ENCODE measurements at regions not wholly inside any gene's neighbourhood (a gene's known extent, or its start where the extent isn't known, plus 50 kb on each side); places are given as distances from the start of the nearest gene placed in this dataset.
A peak's percentile ranks its signal among the peaks of the same experiment; 100 is the strongest.

DNA sequence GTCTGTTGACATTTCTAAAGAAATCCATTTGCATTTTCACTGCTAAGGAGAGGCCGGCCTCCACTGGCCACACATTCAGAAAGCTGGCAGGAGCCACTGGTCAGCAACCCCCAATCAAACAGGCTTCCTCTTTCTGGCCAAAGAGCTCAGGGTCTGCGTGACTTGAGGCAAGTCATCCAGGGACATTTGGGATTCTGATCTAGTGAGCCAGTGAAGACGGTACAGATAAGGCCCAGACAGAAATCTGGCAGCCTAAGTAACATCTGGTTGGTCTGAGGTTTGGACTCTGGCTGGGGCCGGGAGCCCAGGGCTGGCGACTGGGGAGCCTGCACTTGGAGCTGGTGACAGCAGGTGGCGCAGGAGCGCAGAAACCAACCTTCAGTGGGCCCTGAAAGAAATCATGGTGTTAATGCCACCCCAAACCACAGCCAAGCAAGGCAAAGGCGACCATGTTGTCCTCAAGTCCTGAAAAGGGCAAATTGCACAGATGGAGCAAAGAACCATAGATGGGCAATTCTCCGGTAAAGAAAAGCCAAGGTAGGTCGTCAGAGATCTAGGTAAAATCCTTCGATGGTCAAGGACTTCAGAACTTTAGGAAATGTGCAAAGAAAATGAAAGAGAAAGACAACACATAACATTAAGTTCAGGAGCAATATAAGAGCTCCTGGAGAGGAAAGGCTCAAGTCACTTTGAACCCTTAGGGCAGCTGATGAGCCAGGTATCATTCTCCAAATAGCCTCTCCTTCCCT is 99.4 kb upstream of the BLID start:
- TF ChIP-seq TCF4 (CRISPR knock-in tag; IDR thresholded peaks at IDR 0.05; ENCODE audit: borderline replicate concordance) (peak; percentile 88), ZC3H10 (CRISPR knock-in tag; IDR thresholded peaks at IDR 0.05) (no peak), GLIS3 (CRISPR knock-in tag; IDR thresholded peaks at IDR 0.05) (0 out of 2 replicates have a peak, but pooled peaks have one; percentile 5), TSHZ2 (CRISPR knock-in tag; IDR thresholded peaks at IDR 0.05) (peak; percentile 91), ZNF70 (CRISPR knock-in tag; IDR thresholded peaks at IDR 0.05) (no peak)
- ATAC-seq = peak; percentile 99

- no peak for ATAC-seq
- no peak for TF ChIP-seq TSHZ2 (CRISPR knock-in tag; IDR thresholded peaks at IDR 0.05)
- no peak for TF ChIP-seq CSDC2 (CRISPR knock-in tag; IDR thresholded peaks at IDR 0.05)
- TF ChIP-seq ZFP30 (CRISPR knock-in tag; IDR thresholded peaks at IDR 0.05) = no peak
Measured at GRCh38 chr11:122214567-122214966, 98.6 kb upstream of the BLID start.

GRCh38 chr11:122214080-122214479 is 98.1 kb upstream of the BLID start:
- no peak for ATAC-seq
- TF ChIP-seq ARNTL (CRISPR knock-in tag; IDR thresholded peaks at IDR 0.05; ENCODE audit: borderline replicate concordance, low read depth) = no peak
- TF ChIP-seq ZFP30 (CRISPR knock-in tag; IDR thresholded peaks at IDR 0.05) = no peak
- no peak for TF ChIP-seq PPARA (CRISPR knock-in tag; IDR thresholded peaks at IDR 0.05; ENCODE audit: borderline replicate concordance)
- TF ChIP-seq ISL1 (CRISPR knock-in tag; IDR thresholded peaks at IDR 0.05) = no peak
- TF ChIP-seq ZC3H10 (CRISPR knock-in tag; IDR thresholded peaks at IDR 0.05) = no peak
- no peak for TF ChIP-seq ZFP3 (CRISPR knock-in tag; IDR thresholded peaks at IDR 0.05)
- TF ChIP-seq TCF4 (CRISPR knock-in tag; IDR thresholded peaks at IDR 0.05; ENCODE audit: borderline replicate concordance) = no peak
- TF ChIP-seq OSR1 (CRISPR knock-in tag; IDR thresholded peaks at IDR 0.05) = no peak
- TF ChIP-seq CSDC2 (CRISPR knock-in tag; IDR thresholded peaks at IDR 0.05) = no peak
- TF ChIP-seq ESRRG (CRISPR knock-in tag; IDR thresholded peaks at IDR 0.05) = no peak
- TF ChIP-seq ZNF70 (CRISPR knock-in tag; IDR thresholded peaks at IDR 0.05) = no peak
- TF ChIP-seq, protein P1, sequence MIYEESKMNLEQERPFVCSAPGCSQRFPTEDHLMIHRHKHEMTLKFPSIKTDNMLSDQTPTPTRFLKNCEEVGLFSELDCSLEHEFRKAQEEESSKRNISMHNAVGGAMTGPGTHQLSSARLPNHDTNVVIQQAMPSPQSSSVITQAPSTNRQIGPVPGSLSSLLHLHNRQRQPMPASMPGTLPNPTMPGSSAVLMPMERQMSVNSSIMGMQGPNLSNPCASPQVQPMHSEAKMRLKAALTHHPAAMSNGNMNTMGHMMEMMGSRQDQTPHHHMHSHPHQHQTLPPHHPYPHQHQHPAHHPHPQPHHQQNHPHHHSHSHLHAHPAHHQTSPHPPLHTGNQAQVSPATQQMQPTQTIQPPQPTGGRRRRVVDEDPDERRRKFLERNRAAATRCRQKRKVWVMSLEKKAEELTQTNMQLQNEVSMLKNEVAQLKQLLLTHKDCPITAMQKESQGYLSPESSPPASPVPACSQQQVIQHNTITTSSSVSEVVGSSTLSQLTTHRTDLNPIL (CRISPR knock-in tag; IDR thresholded peaks at IDR 0.05; ENCODE audit: low read depth) = no peak
- no peak for TF ChIP-seq ZNF565 (CRISPR knock-in tag; conservative IDR thresholded peaks at IDR 0.05; ENCODE audit: low read depth)

- no peak for TF ChIP-seq SNAI2 (CRISPR knock-in tag; IDR thresholded peaks at IDR 0.05)
- no peak for TF ChIP-seq ESRRG (CRISPR knock-in tag; IDR thresholded peaks at IDR 0.05)
- TF ChIP-seq ZC3H10 (CRISPR knock-in tag; IDR thresholded peaks at IDR 0.05) = no peak
- TF ChIP-seq CSDC2 (CRISPR knock-in tag; IDR thresholded peaks at IDR 0.05) = no peak
- TF ChIP-seq ZFP30 (CRISPR knock-in tag; IDR thresholded peaks at IDR 0.05) = no peak
- no peak for TF ChIP-seq ZNF565 (CRISPR knock-in tag; conservative IDR thresholded peaks at IDR 0.05; ENCODE audit: low read depth)
- no peak for TF ChIP-seq TOX (CRISPR knock-in tag; IDR thresholded peaks at IDR 0.05; ENCODE audit: borderline replicate concordance)
- no peak for TF ChIP-seq OSR1 (CRISPR knock-in tag; IDR thresholded peaks at IDR 0.05)
- TF ChIP-seq TCF4 (CRISPR knock-in tag; IDR thresholded peaks at IDR 0.05; ENCODE audit: borderline replicate concordance) = no peak
- TF ChIP-seq TSHZ2 (CRISPR knock-in tag; IDR thresholded peaks at IDR 0.05) = no peak
- TF ChIP-seq, protein P1 (CRISPR knock-in tag; IDR thresholded peaks at IDR 0.05; ENCODE audit: low read depth) = no peak
- no peak for TF ChIP-seq BACH2 (CRISPR knock-in tag; IDR thresholded peaks at IDR 0.05; ENCODE audit: borderline replicate concordance)
- TF ChIP-seq, protein P2, sequence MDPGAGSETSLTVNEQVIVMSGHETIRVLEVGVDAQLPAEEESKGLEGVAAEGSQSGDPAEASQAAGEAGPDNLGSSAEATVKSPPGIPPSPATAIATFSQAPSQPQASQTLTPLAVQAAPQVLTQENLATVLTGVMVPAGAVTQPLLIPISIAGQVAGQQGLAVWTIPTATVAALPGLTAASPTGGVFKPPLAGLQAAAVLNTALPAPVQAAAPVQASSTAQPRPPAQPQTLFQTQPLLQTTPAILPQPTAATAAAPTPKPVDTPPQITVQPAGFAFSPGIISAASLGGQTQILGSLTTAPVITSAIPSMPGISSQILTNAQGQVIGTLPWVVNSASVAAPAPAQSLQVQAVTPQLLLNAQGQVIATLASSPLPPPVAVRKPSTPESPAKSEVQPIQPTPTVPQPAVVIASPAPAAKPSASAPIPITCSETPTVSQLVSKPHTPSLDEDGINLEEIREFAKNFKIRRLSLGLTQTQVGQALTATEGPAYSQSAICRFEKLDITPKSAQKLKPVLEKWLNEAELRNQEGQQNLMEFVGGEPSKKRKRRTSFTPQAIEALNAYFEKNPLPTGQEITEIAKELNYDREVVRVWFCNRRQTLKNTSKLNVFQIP (CRISPR knock-in tag; IDR thresholded peaks at IDR 0.05; ENCODE audit: borderline replicate concordance, low read depth) = no peak
- TF ChIP-seq PPARA (CRISPR knock-in tag; IDR thresholded peaks at IDR 0.05; ENCODE audit: borderline replicate concordance) = no peak
- no peak for TF ChIP-seq ARNTL (CRISPR knock-in tag; IDR thresholded peaks at IDR 0.05; ENCODE audit: borderline replicate concordance, low read depth)
- ATAC-seq = no peak
Measured at GRCh38 chr11:122213171-122213570, 97.2 kb upstream of the BLID start.

Data from SK-N-SH treated with all-trans-retinoic acid at 6 μM for 48 hours (cell line).